K562 (cell line): ENCODE measurements at regions not wholly inside any gene's neighbourhood (a gene's known extent, or its start where the extent isn't known, plus 50 kb on each side); places are given as distances from the start of the nearest gene placed in this dataset.

Source experiments
- ATAC-seq: fragments of 200-7000 bp; cut with Tn5 transposase; 3 replicates; pipeline ENCODE4 v1.9.1; 2020; ENCODE audit warnings: moderate library complexity
- BruUV-seq: library from RNA; stranded (reverse); fragments of 400-500 nt; replicated peaks from 2 replicates; lab custom pipeline; 2021; lab: Mats Ljungman, UMichigan
- CTCF ChIA-PET: fragments of 300-600 bp; formaldehyde crosslinking; extraction: SDS; loops from one replicate; lab custom pipeline; 2021; ENCODE audit warnings: low intra/inter-chr PET ratio; lab: Yijun Ruan, JAX
- POLR2A ChIA-PET: fragments of 300-600, 350-650 bp; sonication (Branson Sonifier 250); formaldehyde crosslinking; extraction: SDS; loops from one replicate; lab custom pipeline; 2021; ENCODE audit warnings: antibody characterized with exemption, inconsistent platforms; lab: Yijun Ruan, JAX
- DNase-seq, 4 experiments: peaks; one replicate each; pipeline versions ENCODE4 v3.0.0 to v3.0.0-alpha.2; 2011 to 2018; ENCODE audit warnings: low spot score in 3 of 4, mixed read lengths in 3 of 4; ENCODE audit errors: extremely low read depth in 1 of 4
- FAIRE-seq: peaks from 2 replicates; lab custom pipeline; 2011; peaks lifted over from hg19 to GRCh38; lab: Jason Lieb, UNC
- H2AFZ ChIP-seq: 2 replicates; pipeline ENCODE4 v1.6.0; 2011; ENCODE audit warnings: low read depth, low read length, control low read depth, inconsistent platforms
- H3K27ac ChIP-seq: fragments of 200-600 bp; 3 replicates; pipeline ENCODE4 v1.8.0; 2011; ENCODE audit warnings: low read depth, mild to moderate bottlenecking, control low read depth, inconsistent platforms, low read length, moderate library complexity, mixed read lengths; ENCODE audit errors: extremely low read depth
- H3K27me3 ChIP-seq, 2 experiments: fragments of 300-600 bp in 1 of 2; 2 replicates in 1 of 2; 3 replicates in 1 of 2; pipeline versions ENCODE4 v1.6.0 to v1.8.0; 2011; ENCODE audit warnings: inconsistent platforms in 2 of 2, low read length in 2 of 2, mild to moderate bottlenecking in 1 of 2, mixed read lengths in 1 of 2, moderate library complexity in 1 of 2; ENCODE audit not compliant: control insufficient read depth in 2 of 2, insufficient read depth in 2 of 2
- H3K36me3 ChIP-seq: fragments of 300-600 bp; 3 replicates; pipeline ENCODE4 v1.8.0; 2011; ENCODE audit warnings: mild to moderate bottlenecking, low read length, inconsistent platforms; ENCODE audit not compliant: control insufficient read depth, insufficient read depth
- H3K4me1 ChIP-seq, 2 experiments: fragments of 200-600 bp in 1 of 2; replicated peaks in 1 of 2; 2 replicates in 1 of 2; 3 replicates in 1 of 2; pipeline versions ENCODE4 v1.5.1 to v1.8.0; 2011; ENCODE audit warnings: inconsistent platforms in 2 of 2, low read length in 2 of 2, mild to moderate bottlenecking in 1 of 2, mixed read lengths in 1 of 2, moderate library complexity in 1 of 2; ENCODE audit not compliant: control insufficient read depth in 2 of 2, insufficient read depth in 2 of 2
- H3K4me2 ChIP-seq: 2 replicates; pipeline ENCODE4 v1.6.1; 2011; ENCODE audit warnings: low read length, control low read depth, inconsistent platforms, mixed read lengths; ENCODE audit not compliant: insufficient read depth
- H3K4me3 ChIP-seq: fragments of 200-600 bp; sonication (generic), shearing (Covaris generic); 2 replicates; pipeline ENCODE4 v1.5.1; 2016; ENCODE audit warnings: control low read depth, inconsistent platforms
- H3K79me2 ChIP-seq: fragments of 200-600 bp; 3 replicates; pipeline ENCODE4 v1.8.0; 2011; ENCODE audit warnings: low read length, inconsistent platforms; ENCODE audit not compliant: control insufficient read depth, insufficient read depth
- H3K9ac ChIP-seq, 2 experiments: 2 replicates each; pipeline versions ENCODE4 v1.6.0 to v1.6.1; 2011; ENCODE audit warnings: low read depth in 2 of 2, low read length in 2 of 2, control low read depth in 1 of 2, inconsistent platforms in 1 of 2, mild to moderate bottlenecking in 1 of 2, mixed read lengths in 1 of 2; ENCODE audit not compliant: insufficient read depth in 1 of 2
- H3K9me1 ChIP-seq: one replicate; pipeline ENCODE4 v1.6.0; 2011; ENCODE audit warnings: inconsistent platforms, mild to moderate bottlenecking, low read length, moderate library complexity; ENCODE audit not compliant: control insufficient read depth, insufficient read depth
- H3K9me3 ChIP-seq: replicated peaks from 2 replicates; pipeline ENCODE4 v1.5.1; 2011; ENCODE audit warnings: low read depth, low read length, inconsistent platforms; ENCODE audit not compliant: control insufficient read depth, insufficient read depth
- H4K20me1 ChIP-seq: replicated peaks from 2 replicates; pipeline ENCODE4 v1.6.1; 2011; ENCODE audit warnings: low read length, inconsistent platforms, mixed read lengths; ENCODE audit not compliant: control insufficient read depth, insufficient read depth
- BCOR ChIP-seq: fragments of 450-650 bp; IDR thresholded peaks from 2 replicates; pipeline ENCODE4 v1.6.1; 2016
- CEBPG ChIP-seq, 3 experiments: fragments of 200-800 bp in 1 of 3; sonication (Bioruptor generic) in 1 of 3; sonication (generic) in 1 of 3; formaldehyde crosslinking in 1 of 3; IDR thresholded peaks in 2 of 3; conservative IDR thresholded peaks in 1 of 3; 2 replicates each; pipeline versions ENCODE4 v1.6.1 to v1.8.0; 2016 to 2022; ENCODE audit warnings: missing compliant biosample characterization in 2 of 3, missing genetic modification characterization in 2 of 3, mild to moderate bottlenecking in 1 of 3, missing genetic modification reagents in 1 of 3
- DPF2 ChIP-seq: fragments of 450-650 bp; IDR thresholded peaks from 2 replicates; pipeline ENCODE4 v1.6.1; 2016
- ETS2 ChIP-seq: IDR thresholded peaks from 2 replicates; pipeline ENCODE4 v1.6.1; 2016; ENCODE audit warnings: borderline replicate concordance, missing genetic modification characterization, mild to moderate bottlenecking, moderate library complexity, missing compliant biosample characterization; ENCODE audit not compliant: poor library complexity, severe bottlenecking
- NR2C2 ChIP-seq, 2 experiments: fragments of 200-800 bp in 1 of 2; sonication (Bioruptor generic) in 1 of 2; sonication (generic) in 1 of 2; formaldehyde crosslinking in 1 of 2; IDR thresholded peaks; 2 replicates each; pipeline versions ENCODE4 v1.6.1 to v1.8.0; 2016 to 2022; ENCODE audit warnings: mild to moderate bottlenecking in 1 of 2, missing compliant biosample characterization in 1 of 2, missing genetic modification characterization in 1 of 2, missing genetic modification reagents in 1 of 2
- PTBP1 ChIP-seq: fragments of 200-400 bp; formaldehyde crosslinking; IDR thresholded peaks from 2 replicates; pipeline ENCODE4 v1.6.1; 2017; ENCODE audit warnings: low read depth, low read length
- SMARCB1 ChIP-seq: IDR thresholded peaks from 2 replicates; pipeline ENCODE4 v1.6.1; 2011; ENCODE audit warnings: improper control_type of control experiment, low read depth; ENCODE audit not compliant: insufficient read length
- ZNF717 ChIP-seq: fragments of 250-450 bp; sonication (Bioruptor Pico); IDR thresholded peaks from 2 replicates; pipeline ENCODE4 v1.5.0; 2021
- WGBS: fragments of 100-300 bp; shearing (Covaris generic); methylation state at CpG from one replicate; pipeline ENCODE4 v1.1.6; 2016; ENCODE audit warnings: low coverage, mixed read lengths; ENCODE audit not compliant: insufficient coverage; ENCODE audit errors: missing lambda C conversion rate; 5-methylcytosine and 5-hydroxymethylcytosine counted together
- in situ Hi-C: fragments of 300-500 bp; cut with MboI; formaldehyde crosslinking; loops from 4 replicates; pipeline ENCODE4 v1.15.0; 2018; ENCODE audit warnings: inconsistent platforms, mixed read lengths
- intact Hi-C: fragments of 100-400 bp; cut with micrococcal nuclease; formaldehyde crosslinking; loops from 2 replicates; pipeline ENCODE4 v1.14.2; 2022

- WGBS: 45% methylated on average over 7 of the region's 7 CpGs
- H3K4me3 ChIP-seq: no peak overlapping the region
- no peaks in the 10 kb centered on the region for H3K27me3 ChIP-seq
- no peak overlapping the region for H3K4me2 ChIP-seq
- no peak overlapping the region for H2AFZ ChIP-seq
- ChIA-PET CTCF (interaction anchor here (0.7 kb wide), 1 partner anchor 349 kb away, joined by 3 read pairs; no protein-coding TSS in a partner anchor), POLR2A (interaction anchor here (0.7 to 2.2 kb wide), 3 partner anchors 13 to 150 kb away, joined by 4 to 6 read pairs (median 4); no protein-coding TSS in a partner anchor)
- DNase-seq: no peak
- no peaks in the 10 kb centered on the region for H4K20me1 ChIP-seq
- H3K79me2 ChIP-seq: no peaks in the 10 kb centered on the region
- H3K9me3 ChIP-seq: no peaks in the 10 kb centered on the region
- H3K9ac ChIP-seq: no peak overlapping the region
- H3K27ac ChIP-seq: no peak overlapping the region
- TF ChIP-seq CEBPG (CRISPR knock-in tag; IDR thresholded peaks at IDR 0.05): no peak
- TF ChIP-seq CEBPG (tag; conservative IDR thresholded peaks at IDR 0.05 in 1 of 2, IDR thresholded peaks at IDR 0.05 in 1 of 2): no peak
- no TSS peak for BruUV-seq
- no peak for FAIRE-seq
- intact Hi-C loops (no loop called here), in situ Hi-C loops (no loop called here)
- 0 out of 3 replicates have a peak, but pooled peaks cover 2% of the 10 kb centered on the region for H3K36me3 ChIP-seq
- no peaks in the 10 kb centered on the region for H3K9me1 ChIP-seq
- no peaks in the 10 kb centered on the region; a peak in 1 of 5 replicates for H3K4me1 ChIP-seq
- no peak for ATAC-seq
These were observed 1214.3 kb upstream of the TMEM132C start for GRCh38 chr12:127052511-127053232.

- Histone ChIP-seq H3K36me3 (0 out of 3 replicates have a peak, but pooled peaks cover 2% of the 10 kb centered on the region), H3K9me1 (no peaks in the 10 kb centered on the region), H2AFZ (no peak overlapping the region), H3K4me2 (no peak overlapping the region), H3K27ac (no peak overlapping the region), H3K4me1 (peaks cover 0 to 3% of the 10 kb centered on the region in 2 experiments; a peak in 1 of 5 replicates), H3K9ac (no peak overlapping the region), H4K20me1 (no peaks in the 10 kb centered on the region), H3K79me2 (peaks cover 12% of the 10 kb centered on the region), H3K27me3 (no peaks in the 10 kb centered on the region), H3K4me3 (no peak overlapping the region), H3K9me3 (no peaks in the 10 kb centered on the region)
- no TSS peak for BruUV-seq
- ChIA-PET POLR2A (interaction anchor here (0.6 kb wide), 1 partner anchor 13 kb away, joined by 3 read pairs; no protein-coding TSS in a partner anchor), CTCF (no interaction called here)
- no peak for ATAC-seq
- no peak for TF ChIP-seq NR2C2 (CRISPR knock-in tag; IDR thresholded peaks at IDR 0.05)
- no peak for TF ChIP-seq NR2C2 (tag; IDR thresholded peaks at IDR 0.05)
- no peak for TF ChIP-seq PTBP1
- TF ChIP-seq DPF2: no peak
- TF ChIP-seq BCOR: no peak
- TF ChIP-seq ZNF717 (CRISPR knock-in tag): no peak
- no peak for TF ChIP-seq ETS2 (tag)
- no peak for TF ChIP-seq SMARCB1
- WGBS: 53% methylated on average over 6 of the region's 6 CpGs
- in situ Hi-C loops: no loop called here
- DNase-seq: no peak
- FAIRE-seq: no peak
- intact Hi-C loops: no loop called here
These were observed 1212.4 kb upstream of the TMEM132C start for GRCh38 chr12:127054531-127054930.
